ENCODE measurements at regions not wholly inside any gene's neighbourhood (a gene's known extent, or its start where the extent isn't known, plus 50 kb on each side); places are given as distances from the start of the nearest gene placed in this dataset.
"Not testable (repeated sequence)": the region's sequence is repeated elsewhere in the genome, so short reads cannot be mapped to it uniquely, and the experiment has no call there.

- TF ChIP-seq CTCF (conservative IDR thresholded peaks at IDR 0.05); EZH2 (IDR thresholded peaks at IDR 0.05; ENCODE audit: low read depth): not testable (repeated sequence)
Measured at GRCh38 chr13:109264603-109265437, 521.6 kb downstream of the IRS2 start.
